SU-DHL-6 (cell line): ENCODE measurements at regions not wholly inside any gene's neighbourhood (a gene's known extent, or its start where the extent isn't known, plus 50 kb on each side); places are given as distances from the start of the nearest gene placed in this dataset.

Source experiments
- EZH2phosphoT487 ChIP-seq: fragments of 200-600 bp; sonication (generic), shearing (Covaris generic); conservative IDR thresholded peaks from 2 replicates; pipeline ENCODE4 v1.6.1; 2018; ENCODE audit warnings: mild to moderate bottlenecking, antibody characterized with exemption, low read length, moderate library complexity, mixed read lengths
- TF ChIP-seq, protein P1 (sequence below): fragments of 200-600 bp; sonication (generic); IDR thresholded peaks from one replicate; pipeline ENCODE4 v1.5.1; 2017; ENCODE audit warnings: antibody characterized with exemption, mild to moderate bottlenecking, low read length, moderate library complexity; ENCODE audit not compliant: insufficient read depth, poor library complexity, severe bottlenecking

DNA sequence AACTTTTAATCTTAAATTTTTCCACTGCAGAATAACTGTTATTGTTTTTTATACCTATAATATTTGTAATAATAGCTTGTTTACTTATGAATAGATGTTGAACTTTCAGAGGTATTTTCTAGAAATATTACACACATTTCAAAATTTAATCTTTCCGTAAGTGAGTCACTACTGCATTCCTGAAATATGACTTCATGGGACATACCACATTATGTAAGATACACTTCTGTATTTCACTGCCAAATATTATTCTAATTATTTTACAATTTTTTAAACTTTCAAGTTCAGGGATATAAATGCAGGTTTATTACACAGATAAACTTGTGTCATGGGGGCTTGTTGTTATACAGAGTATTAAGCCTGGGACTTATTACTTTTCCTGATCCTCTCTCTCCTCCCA lies 2220.5 kb downstream of the NCAM2 start:
- TF ChIP-seq, protein P1, sequence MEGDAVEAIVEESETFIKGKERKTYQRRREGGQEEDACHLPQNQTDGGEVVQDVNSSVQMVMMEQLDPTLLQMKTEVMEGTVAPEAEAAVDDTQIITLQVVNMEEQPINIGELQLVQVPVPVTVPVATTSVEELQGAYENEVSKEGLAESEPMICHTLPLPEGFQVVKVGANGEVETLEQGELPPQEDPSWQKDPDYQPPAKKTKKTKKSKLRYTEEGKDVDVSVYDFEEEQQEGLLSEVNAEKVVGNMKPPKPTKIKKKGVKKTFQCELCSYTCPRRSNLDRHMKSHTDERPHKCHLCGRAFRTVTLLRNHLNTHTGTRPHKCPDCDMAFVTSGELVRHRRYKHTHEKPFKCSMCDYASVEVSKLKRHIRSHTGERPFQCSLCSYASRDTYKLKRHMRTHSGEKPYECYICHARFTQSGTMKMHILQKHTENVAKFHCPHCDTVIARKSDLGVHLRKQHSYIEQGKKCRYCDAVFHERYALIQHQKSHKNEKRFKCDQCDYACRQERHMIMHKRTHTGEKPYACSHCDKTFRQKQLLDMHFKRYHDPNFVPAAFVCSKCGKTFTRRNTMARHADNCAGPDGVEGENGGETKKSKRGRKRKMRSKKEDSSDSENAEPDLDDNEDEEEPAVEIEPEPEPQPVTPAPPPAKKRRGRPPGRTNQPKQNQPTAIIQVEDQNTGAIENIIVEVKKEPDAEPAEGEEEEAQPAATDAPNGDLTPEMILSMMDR = no peak
- no peak for TF ChIP-seq EZH2phosphoT487
